ENCODE measurements at regions not wholly inside any gene's neighbourhood (a gene's known extent, or its start where the extent isn't known, plus 50 kb on each side); places are given as distances from the start of the nearest gene placed in this dataset.

- no TSS peak for BruUV-seq (replicated peaks)
- intact Hi-C loops (cut with micrococcal nuclease), result no loop called here
These were observed 273.8 kb upstream of the SLC14A2 start for GRCh38 chr18:45341454-45341853.

More at GRCh38 chr18:45341454-45341853, 273.8 kb upstream of the SLC14A2 start:
- Histone ChIP-seq H3K4me2 (ENCODE audit: low read depth, low read length) (no peak overlapping the region), H3K4me3 (ENCODE audit: insufficient read depth, low read depth, low read length) (no peak overlapping the region), H3K14ac (replicated peaks; ENCODE audit: low read depth, low read length) (no peak overlapping the region), H2BK5ac (ENCODE audit: low read depth, low read length, poor library complexity, severe bottlenecking) (no peak overlapping the region), H3K4ac (ENCODE audit: low read depth, low read length) (no peak overlapping the region), H2BK20ac (ENCODE audit: low read depth, low read length) (no peak overlapping the region), H3K36me3 (ENCODE audit: control insufficient read depth, insufficient read depth, low read length) (no peaks in the 10 kb centered on the region), H3K27me3 (ENCODE audit: control insufficient read depth, insufficient read depth, low read length) (peaks cover 7% of the 10 kb centered on the region), H3K9me1 (ENCODE audit: insufficient read depth, low read length) (no peaks in the 10 kb centered on the region), H2BK120ac (ENCODE audit: low read depth, low read length) (no peak overlapping the region), H3K9me3 (ENCODE audit: control insufficient read depth, insufficient read depth, low read length) (no peaks in the 10 kb centered on the region), H3K9ac (ENCODE audit: low read depth, low read length) (no peak overlapping the region), H3K56ac (ENCODE audit: extremely low read depth, insufficient read depth, low read length) (no peak overlapping the region), H3K4me1 (ENCODE audit: control insufficient read depth, insufficient read depth, low read length) (no peaks in the 10 kb centered on the region), H4K20me1 (ENCODE audit: insufficient read depth, low read length) (no peaks in the 10 kb centered on the region), H4K91ac (ENCODE audit: insufficient read depth, low read depth, low read length) (no peak overlapping the region), H3K79me1 (ENCODE audit: low read depth in 1 of 2, low read length in 2 of 2) (no peaks in the 10 kb centered on the region), H3K23ac (ENCODE audit: low read depth, low read length) (no peak overlapping the region), H3K27ac (ENCODE audit: insufficient read depth, low read length) (no peak overlapping the region), H2BK15ac (ENCODE audit: low read depth, low read length) (no peak overlapping the region), H3K18ac (ENCODE audit: low read depth, low read length) (no peak overlapping the region), H2AK9ac (replicated peaks; ENCODE audit: low read depth, low read length, poor library complexity) (no peak overlapping the region), H2AFZ (replicated peaks; ENCODE audit: low read length, poor library complexity) (no peak overlapping the region), H4K5ac (ENCODE audit: low read depth, low read length) (no peak overlapping the region), H2AK5ac (ENCODE audit: low read depth, low read length) (no peak overlapping the region), H4K8ac (ENCODE audit: low read depth in 2 of 2, low read length in 2 of 2) (no peak overlapping the region)
- ChIA-PET POLR2A (ENCODE audit: unreplicated experiment) (no interaction called here), CTCF (no interaction called here)
- WGBS, 2 experiments (ENCODE audit: extremely low coverage in 2 of 2, insufficient read length in 1 of 2), result no CpG with 5 or more reads among the region's 2 CpGs
- dilution Hi-C loops (cut with HindIII; ENCODE audit: low sequenced_read_pairs, unreplicated experiment) (no loop called here), in situ Hi-C loops (cut with MboI; ENCODE audit: low sequenced_read_pairs) (no loop called here)
- TF ChIP-seq MAZ (IDR thresholded peaks at IDR 0.05; ENCODE audit: borderline replicate concordance, low read depth, low read length) (no peak), MAFK (IDR thresholded peaks at IDR 0.05; ENCODE audit: low read depth, low read length) (no peak), CEBPB (IDR thresholded peaks at IDR 0.05; ENCODE audit: low read depth, low read length) (no peak), CHD1 (IDR thresholded peaks at IDR 0.05; ENCODE audit: low read depth, low read length) (no peak), MXI1 (IDR thresholded peaks at IDR 0.05; ENCODE audit: borderline replicate concordance, low read depth, low read length) (no peak), RFX5 (IDR thresholded peaks at IDR 0.05; ENCODE audit: low read depth, low read length) (no peak), CTCF (conservative IDR thresholded peaks at IDR 0.05; ENCODE audit: low read depth, low read length) (no peak), POLR2A (IDR thresholded peaks at IDR 0.05; ENCODE audit: low read depth, low read length) (no peak), SMC3 (IDR thresholded peaks at IDR 0.05; ENCODE audit: low read depth, low read length) (no peak), USF2 (IDR thresholded peaks at IDR 0.05; ENCODE audit: low read depth, low read length) (no peak), NFE2L2 (IDR thresholded peaks at IDR 0.05; ENCODE audit: low read depth, low read length) (no peak), ELK1 (IDR thresholded peaks at IDR 0.05; ENCODE audit: borderline replicate concordance, low read depth, low read length) (no peak), BHLHE40 (IDR thresholded peaks at IDR 0.05; ENCODE audit: low read depth, low read length) (no peak), RAD21 (IDR thresholded peaks at IDR 0.05; ENCODE audit: low read length) (no peak), FOS (IDR thresholded peaks at IDR 0.05; ENCODE audit: low read depth, low read length) (no peak)
- ATAC-seq (ENCODE audit: low read depth) (no peak), DNase-seq (no peak)

Measured in IMR-90 (cell line).